GM12891 (cell line): ENCODE measurements at regions not wholly inside any gene's neighbourhood (a gene's known extent, or its start where the extent isn't known, plus 50 kb on each side); places are given as distances from the start of the nearest gene placed in this dataset.

Experiments used
- POLR2A ChIP-seq: IDR thresholded peaks from 2 replicates; pipeline ENCODE4 v1.6.1; 2011; ENCODE audit warnings: low read depth, low read length, control low read depth
- POLR2AphosphoS5 ChIP-seq: IDR thresholded peaks from 2 replicates; pipeline ENCODE4 v1.6.1; 2011; ENCODE audit warnings: low read depth, low read length, control low read depth

DNA sequence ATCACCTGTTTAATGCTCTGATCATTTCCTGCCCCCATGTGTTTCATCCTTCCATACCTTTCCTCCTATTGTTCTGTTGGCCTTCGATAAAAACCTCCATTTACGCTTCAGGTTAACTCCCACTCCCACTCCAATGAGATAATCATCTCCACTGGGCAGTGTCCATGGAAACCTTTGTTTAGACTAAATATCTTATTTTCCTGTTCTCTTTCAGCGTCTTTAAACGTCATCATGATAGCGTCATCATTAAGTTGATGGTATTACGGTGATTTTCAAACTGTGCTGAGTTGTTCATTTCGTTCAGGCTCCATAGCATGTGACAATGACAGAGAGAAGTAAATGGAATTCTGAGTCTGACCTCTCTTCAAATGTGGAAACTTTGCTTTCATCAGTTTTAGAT lies 970.5 kb upstream of the SLC35B3 start:
- TF ChIP-seq POLR2AphosphoS5 (no peak), POLR2A (no peak)
